Limb (tissue), 2 donors: ENCODE measurements at regions not wholly inside any gene's neighbourhood (a gene's known extent, or its start where the extent isn't known, plus 50 kb on each side); places are given as distances from the start of the nearest gene placed in this dataset.

Experiments
- DNase-seq, 2 donors: peaks; one replicate each; pipeline ENCODE4 v3.0.0-alpha.2; 2016; ENCODE audit errors: extremely low spot score in 2 of 2

DNA sequence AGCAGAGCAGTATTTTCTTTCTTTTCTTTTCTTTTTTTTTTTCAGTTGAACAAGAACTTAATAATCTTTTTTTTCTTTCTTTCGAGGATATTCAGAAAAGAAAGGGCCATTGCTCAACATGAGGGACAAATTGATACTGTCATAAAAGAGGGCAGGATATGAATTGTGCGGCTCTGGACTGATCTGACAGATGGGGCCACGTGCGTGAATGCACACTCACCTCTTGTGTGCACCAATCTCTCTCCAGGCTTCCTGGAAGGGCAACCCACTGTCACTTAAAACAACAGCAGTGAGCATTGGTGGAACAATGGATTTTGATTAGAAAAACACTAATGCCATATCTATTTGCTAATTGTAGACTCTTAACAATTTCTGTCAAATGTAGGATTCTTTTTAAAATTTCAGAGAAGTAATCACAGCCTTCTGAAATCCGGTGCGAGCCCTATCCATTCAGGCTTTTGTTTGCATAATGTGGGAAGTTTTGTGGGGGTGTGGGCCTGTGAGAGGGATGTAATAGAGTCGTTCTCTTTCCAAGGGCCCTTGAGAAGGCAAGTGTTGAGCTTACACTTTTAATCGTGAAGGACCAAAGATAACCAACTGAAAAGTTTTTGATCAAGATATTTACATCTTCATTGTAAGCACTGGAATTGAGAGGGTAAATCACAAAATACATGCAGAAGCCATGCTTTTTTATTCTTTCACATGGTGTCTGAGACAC lies 298.8 kb downstream of the SP3 start:
- no peak for DNase-seq

DNA sequence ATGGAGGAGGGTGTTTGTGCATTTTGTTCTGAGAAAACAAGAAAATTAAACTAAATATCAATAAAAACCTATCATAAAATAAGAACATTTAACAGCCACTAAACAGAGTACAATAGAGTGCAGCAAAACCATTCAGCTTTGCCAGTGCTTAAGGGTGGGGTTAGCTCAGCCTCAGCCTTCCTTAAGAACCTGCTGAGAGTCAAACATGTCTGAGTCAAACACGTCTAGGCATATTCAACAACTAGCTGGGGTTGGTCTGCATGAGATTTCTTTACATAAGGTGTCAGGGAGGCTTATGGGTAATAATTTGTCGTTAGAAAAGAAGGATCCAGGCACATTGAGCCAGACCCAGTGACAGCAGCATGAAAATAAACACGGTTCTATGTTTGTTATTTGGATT lies 298.2 kb downstream of the SP3 start:
- no peak for DNase-seq

DNA sequence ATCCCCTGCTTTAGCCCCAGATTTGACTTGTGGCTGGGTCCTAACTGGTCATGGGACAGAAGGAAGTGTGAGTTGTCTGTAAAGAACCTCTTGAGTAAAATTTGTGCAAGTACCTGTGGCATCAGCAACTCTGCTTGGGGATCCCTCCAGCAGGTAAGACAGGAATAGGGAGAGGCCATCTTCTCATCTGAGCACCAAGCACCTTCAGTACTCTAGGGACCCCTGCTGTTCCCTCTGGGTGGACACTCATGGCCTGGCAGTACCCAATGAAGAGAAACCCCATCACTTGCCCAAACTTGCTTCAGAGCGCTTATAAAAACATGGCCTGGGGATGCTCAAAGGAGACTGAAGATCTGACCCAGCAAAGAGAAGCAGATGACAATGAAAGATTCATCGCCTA lies 297.8 kb downstream of the SP3 start:
- DNase-seq, result no peak

DNA sequence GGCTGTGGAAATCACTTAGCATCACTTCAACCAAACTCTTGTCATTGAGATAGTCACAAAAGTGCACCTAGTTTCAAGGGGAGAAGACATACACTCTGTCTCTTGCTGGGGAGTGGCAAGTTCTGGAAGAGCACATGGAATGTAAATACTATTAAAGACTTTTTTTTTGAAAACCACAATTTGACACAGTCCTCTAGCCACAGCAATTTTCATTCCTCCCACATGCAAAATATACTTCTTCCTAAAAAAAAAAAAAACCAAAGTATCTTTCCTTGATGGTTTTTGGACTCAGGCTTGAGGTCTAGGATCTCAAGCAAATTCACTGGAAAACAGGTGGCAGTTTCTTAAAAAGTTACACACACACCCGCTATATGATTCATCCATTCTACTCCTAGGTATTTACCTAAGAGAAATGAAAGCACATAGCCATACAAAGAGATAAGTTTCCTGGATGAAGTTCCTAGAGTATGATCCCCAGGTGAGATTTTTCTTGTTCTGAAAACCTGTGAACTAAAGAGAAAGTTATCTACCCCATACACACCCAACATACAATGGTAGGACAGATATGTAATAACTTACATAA lies 295.8 kb downstream of the SP3 start:
- no peak for DNase-seq

DNA sequence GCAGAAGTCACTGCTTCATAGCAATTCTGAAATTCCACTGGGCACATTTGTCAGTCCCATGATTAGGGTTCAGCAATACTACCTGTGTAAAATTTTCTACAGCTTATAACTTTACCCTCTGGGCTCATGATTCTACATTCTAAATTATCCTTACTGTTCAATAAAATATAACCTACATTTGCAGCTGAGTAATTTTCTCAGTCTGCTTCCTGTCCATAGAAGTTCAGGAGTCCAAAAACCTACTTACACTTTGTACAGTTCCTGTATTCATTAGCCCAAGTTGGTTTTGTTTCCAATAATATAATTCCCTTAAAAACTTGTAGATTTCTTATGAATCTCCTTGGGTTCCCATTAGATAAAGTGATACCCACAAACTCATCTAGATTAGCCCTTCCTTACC lies 295.3 kb downstream of the SP3 start:
- DNase-seq, result no peak

DNA sequence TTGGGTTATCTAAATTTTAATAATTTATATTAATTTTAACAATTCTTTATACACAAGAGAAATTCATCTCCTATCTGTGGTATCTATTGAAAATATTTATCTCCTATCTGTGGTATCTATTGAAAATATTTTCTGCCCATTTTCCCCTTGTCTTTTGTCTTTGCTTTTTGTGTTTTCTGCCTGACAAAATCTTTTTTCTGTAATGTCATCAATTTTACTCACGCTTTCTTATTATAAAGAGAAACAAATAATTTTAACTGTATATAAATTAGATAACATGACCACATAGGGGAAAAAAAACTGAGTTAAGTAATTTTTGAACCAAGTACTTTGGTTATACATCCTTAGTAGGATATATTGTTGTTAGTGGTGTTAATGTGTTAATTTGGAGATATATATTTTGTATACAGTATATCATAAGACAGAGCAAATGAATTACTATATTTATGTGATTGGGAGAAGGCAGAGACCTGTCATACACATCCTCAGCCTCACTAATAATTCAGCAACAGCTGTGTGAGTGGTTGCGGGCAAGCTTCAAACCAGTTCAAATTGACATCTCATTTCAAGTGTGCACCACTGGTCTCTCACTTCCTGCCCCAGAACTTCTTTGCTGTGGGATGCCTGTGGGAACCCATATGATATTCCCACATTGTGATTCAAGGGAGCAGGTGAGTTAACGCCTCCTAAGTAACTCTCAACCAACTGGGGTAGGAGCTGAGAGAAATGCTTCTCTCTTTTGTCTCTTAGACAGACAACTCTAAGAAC lies 292.4 kb downstream of the SP3 start:
- no peak for DNase-seq

DNA sequence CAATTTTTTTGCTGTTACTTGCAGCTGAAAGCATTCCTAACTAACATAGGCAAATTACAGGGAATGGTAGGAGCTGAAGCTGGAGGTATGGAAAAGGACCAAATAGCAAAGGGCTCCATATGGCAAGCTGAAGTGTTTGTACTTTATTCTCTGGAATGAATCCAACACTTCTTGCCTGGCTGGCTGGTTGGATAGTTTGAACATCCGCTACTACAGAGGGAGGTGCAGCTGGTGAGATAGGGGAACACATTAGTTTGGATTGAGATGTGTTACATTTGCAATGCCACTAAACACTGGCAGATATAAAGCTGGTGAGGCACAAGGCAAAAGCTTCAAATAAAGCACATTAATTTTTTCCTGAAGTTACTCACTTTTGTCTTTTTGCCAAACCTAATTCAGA lies 291.5 kb downstream of the SP3 start:
- no peak for DNase-seq

DNA sequence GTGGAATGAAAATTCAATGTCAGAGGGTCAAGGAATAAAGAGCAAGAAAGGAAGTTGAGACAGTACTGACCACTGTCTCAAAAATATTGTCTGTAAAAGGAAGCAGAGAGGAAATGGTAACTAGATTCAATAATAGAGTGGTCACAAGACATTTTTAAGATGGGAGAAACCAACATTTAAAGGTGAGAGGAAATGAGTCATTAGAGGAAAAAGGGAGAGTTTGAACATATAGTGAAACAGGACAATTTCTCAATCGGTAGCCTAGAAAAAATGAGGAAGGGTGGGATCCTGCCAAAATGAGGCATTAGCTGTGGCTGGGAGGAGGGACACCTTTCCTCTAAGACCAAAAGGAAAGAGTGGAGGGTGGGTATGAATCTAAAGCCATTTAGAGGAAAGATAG lies 288.5 kb downstream of the SP3 start:
- DNase-seq, result no peak

DNA sequence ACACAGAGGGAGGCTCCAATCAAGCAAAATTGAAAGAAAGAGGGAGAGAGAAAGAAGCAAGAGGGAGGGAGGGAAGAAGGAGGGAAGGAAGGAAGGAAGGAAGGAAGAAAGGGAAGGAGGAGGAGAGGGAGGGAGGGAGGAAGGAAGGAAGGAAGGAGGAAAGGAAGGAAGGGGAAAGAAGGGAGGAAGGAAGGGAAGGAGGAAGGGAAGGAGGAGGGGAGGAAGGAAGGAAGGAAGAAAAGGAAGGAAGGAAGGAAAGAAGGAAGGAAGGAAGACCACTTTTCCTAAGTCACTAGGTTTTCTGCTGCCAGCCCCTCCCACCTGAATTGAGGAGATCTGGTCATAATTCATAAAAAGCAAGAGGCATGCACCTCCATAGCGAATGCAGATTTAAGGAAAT lies 287.0 kb downstream of the SP3 start:
- DNase-seq, result no peak

DNA sequence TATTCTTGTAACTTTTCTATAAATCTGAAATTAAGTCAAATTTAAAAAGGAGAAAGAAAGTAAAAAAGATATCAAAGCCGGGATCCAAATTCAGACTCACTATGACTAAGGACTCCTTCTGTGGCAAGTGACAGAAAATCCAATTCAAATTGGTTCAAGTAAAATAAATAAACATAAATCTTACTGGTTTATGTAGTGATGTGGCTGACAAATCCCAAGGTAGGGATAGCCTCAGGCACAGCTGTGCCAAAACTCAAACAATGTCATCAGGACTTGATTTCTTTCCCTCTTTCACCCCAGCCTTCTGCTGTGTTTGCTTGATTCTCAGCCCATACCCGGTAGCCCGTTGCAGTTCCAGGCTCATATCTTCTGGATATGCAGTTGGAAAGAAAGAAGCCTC lies 284.6 kb downstream of the SP3 start:
- no peak for DNase-seq

DNA sequence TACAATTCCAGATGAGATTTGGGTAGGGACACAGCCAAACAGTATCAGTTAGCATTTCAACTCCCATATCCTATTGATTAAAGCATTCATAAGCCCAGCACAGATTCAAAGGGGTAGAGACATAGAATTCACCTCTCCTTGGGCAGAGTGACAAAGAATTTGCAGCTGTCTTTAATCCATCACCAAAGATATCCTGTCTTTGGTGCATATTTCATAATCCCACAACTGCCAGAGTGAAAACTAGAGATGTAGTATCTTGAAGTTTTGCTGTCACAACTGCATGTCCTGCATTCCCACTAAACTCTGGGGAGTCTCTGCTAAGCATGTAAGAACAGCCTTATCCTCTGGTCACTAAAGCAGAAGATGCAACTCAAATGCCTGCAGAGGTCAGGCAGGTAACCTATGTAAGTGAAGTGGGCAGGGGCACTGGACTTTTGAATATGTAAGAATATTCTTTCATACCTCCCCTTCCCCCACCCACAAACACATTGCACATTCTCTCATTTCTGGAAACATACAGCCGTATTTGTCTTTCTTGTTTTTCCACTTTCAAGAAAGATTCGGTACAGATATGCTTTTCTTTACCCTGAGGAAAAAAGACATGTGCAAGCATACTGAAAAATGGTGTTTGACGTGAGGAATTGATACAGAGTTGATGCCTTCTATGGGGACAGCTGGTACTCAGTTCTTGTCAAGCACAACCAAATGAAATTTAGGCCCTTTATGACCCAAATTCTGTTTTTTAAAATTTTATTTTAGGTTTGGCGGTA lies 283.1 kb downstream of the SP3 start:
- no peak for DNase-seq

DNA sequence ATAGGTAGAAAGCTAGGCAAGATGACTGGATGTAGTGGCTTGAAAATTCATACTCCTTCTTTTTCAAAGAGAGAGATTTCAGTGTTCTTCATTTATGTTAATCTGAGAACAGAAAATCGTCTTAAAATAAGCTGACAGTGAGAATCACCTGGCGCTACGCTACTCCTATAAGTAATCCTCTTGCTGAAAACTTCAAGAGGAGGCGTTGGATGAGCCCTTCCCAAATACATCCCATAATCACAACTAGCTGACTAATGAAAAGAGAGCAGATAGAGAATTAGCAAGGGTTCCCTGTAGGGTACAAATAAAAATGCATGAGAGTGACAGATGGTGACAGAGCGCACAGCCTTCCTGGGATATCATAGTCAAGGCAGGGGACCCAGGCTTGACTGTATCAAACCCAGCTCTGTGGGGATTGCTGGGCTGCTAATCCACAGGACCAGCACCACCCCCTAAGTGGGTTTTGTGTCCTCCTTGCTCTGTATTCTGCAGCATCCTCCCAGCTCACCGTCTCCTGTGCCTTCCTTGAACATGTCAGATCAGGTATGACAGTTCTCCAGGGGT lies 280.2 kb downstream of the SP3 start:
- no peak for DNase-seq

DNA sequence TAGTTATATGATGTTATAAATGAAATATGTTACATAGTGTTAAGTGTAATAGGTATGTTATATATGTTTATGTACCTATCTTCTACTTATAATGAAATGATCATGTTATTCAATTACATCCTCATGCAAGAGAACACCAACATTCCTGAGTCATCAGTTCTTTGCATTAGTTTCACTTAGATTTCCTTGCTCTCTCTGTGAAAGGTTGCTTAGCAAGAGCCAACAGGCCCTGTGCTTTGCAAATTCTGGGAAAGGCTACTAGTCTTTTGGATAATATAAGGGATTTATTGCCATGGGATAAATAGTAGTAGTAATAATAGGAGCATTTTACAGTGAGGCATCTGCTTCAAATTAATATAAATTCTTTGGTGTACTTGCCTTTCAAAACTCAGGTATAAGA lies 274.8 kb downstream of the SP3 start:
- no peak for DNase-seq

DNA sequence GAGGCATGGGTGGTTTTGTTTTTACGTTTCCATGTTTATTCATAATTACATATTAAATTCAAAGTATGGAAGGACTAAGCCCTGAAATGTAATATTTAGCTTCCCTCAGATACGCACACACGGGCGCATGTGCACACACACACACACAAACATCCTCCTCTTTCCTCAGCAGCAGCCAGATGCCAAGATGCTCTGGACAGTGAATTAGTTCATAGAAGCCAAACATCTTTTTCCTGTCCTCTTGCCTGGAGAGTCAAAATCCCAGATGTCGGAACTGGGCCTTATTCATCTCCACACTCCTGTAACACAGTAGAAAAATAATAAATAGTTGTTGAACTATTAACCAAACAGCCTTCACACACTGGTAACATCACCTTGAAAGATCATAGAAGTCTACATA lies 273.1 kb downstream of the SP3 start:
- peak in 1 of 2 donors; percentile 27 for DNase-seq

DNA sequence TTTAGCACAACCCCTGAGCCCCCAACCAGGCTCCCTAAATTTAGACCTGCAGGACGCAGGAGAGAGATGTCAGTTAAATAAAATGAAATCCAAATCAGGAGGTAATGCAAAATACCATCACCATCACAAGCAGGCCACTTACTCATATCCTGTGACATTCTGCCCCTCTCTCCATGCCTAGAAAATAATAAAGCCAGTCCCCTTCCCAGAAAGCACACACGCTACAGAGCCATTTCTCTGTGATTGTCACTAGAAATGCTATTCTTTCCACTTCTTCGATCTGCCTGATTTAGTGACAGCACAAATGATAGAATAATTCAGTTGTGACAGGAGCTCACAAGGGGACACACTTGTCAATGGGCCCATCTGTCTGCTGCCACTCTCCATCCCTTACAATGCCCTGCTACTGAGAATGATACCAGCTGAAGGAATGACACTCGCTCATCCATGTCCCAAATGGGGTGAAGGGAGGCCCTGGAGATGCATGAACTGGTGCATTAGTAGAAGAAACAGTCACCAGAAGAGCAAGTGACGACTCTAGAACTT lies 272.1 kb downstream of the SP3 start:
- no peak for DNase-seq

DNA sequence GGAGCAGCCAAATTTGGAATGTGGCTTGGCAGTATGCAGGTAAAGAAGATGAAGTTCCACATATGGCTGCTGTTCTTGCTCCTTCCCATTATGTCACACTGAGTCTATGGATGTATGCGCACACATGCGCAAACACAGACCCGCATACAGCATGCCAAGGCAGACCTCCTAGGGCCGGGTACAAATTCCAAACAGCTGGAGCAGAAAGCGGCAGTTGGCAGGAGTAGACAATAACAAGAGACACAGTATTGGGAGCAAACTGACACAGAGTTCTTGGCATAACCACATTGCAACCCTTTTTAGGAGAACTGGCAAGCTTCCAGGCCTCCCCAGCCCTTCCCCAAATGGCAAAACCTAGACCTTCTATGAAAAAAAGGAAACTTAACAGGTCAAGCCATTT lies 268.9 kb downstream of the SP3 start:
- peak in 1 of 2 donors; percentile 32 for DNase-seq

DNA sequence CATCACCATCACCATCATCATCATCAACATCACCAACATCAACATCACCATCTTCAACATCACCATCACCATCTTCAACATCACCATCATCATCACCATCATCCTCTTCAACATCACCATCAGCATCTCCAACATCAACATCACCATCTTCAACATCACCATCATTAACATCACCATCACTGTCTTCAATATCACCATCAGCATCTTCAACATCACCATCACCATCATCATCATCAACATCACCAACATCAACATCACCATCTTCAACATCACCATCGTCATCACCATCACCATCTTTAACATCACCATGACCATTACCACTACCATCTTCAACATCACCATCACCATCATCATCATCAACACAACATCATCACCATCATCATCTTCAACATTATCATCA lies 267.2 kb downstream of the SP3 start:
- DNase-seq, result no peak

DNA sequence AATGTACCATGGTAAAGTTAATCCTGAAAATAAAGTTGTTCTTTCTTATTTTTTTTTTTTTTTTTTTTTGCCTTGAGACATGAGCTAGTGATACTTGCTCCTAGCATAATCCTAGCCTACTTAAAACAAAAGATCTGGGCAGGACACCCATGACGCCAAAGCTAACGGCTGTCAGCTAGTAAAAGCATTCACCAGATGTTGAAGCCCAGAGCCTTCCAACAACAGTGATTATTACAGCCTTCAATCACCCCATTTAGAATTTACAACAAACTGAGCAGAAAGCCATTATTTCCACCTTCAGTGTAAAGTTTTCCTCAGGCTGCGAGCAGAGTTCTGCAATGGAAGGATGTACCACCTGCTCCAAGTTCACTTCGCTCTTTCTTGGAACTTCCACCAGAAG lies 259.5 kb downstream of the SP3 start:
- peak in 1 of 2 donors; percentile 14 for DNase-seq

DNA sequence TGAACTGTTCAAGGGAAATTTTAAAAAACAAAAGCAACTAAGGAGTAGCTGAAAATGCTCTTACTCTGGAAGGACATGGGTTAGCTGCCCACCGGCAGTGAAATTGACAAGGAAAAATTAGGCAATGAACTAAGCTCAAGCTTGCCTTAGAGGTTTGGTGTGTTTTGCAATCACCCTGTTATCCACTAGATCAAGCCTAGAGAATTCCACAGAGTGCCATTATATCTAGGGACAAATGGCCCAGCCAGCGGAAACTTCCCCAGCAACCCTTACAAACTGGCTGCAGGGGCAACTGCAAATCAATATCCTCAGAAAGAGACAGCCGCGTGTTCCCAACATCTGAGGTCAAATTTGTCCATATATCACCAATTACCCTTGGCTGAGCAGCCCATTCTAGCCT lies 258.2 kb downstream of the SP3 start:
- no peak for DNase-seq

DNA sequence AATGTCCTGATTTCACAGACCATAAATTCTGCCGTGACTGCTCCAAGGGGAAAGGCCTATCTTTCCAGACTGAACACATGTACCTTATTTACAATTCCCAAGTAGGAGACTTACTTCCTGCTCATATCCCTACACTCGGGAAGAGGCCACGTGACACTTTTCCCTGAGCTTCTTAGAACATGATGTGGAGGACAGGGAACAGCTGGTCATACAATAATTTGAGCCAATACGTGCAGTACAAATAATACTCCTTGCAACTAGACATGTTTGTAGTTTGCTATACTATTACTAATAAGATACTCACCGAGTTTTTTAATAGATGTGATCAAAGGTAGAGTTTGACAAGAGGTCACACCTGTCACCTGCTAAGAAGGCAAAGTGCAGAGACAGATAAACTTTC lies 256.4 kb downstream of the SP3 start:
- peak in 1 of 2 donors; percentile 42 for DNase-seq

DNA sequence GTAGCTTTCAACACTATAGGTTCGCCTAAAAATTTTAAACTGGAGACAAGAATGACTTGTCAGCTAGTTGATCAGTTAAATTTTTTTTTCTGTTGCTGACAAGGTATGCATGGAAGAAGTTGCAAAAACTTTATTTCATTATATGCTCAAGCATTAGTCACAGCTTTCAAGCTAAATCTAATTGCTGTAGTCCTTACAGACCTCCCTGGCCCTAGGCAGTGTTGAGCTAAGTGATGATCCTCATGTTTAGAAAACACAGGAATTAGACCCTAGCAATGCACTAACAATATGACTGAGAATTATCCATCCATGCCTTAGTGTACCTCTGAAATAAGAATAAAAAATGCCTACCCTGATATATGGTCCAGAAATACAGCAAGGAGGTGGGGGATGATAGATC lies 253.4 kb downstream of the SP3 start:
- DNase-seq, result no peak
